ENCODE measurements at regions not wholly inside any gene's neighbourhood (a gene's known extent, or its start where the extent isn't known, plus 50 kb on each side); places are given as distances from the start of the nearest gene placed in this dataset.
"Not testable (repeated sequence)": the region's sequence is repeated elsewhere in the genome, so short reads cannot be mapped to it uniquely, and the experiment has no call there.

GRCh38 chr4:189792924-189793618, 147.6 kb upstream of the FRG1 start:
- in situ Hi-C loops (cut with MboI; ENCODE audit: low sequenced_read_pairs) = no loop called here
- H3K9me3 ChIP-seq = no peaks in the 10 kb centered on the region
- peak; percentile 42 to 75 for DNase-seq (ENCODE audit: low spot score in 2 of 2)
- H3K4me3 ChIP-seq = no peak overlapping the region
- no peaks in the 10 kb centered on the region for H3K4me1 ChIP-seq
- no peaks in the 10 kb centered on the region for H3K36me3 ChIP-seq (replicated peaks)
- no peaks in the 10 kb centered on the region for H3K27me3 ChIP-seq (ENCODE audit: low read depth)

DNA sequence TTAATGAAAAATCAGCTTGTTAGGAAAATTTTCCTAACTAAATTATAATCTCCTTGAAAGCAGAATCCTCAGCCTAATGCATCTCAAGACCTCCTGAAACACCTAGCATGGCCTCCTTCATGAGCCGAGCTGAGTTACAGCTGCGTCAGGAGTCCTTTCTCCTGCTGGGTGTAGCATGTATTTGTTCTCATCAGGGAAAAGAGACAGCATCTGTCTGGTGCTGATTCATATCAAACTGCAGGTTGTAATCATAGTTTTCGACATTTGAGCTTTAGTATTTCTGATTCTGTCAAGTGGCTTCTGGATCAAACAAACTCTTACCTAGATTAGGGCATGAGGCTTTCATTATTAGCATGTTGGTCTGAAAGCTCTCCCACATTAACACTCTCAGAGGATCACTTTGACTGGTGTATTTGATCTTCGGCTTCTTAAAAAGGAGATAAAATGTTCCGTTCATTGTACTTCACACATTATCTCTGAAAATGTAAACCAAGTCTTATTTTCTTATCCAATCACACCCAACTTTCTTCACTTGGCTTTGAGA, 140.1 kb upstream of the FRG1 start:
- peaks cover 4% of the 10 kb centered on the region; the same call in 1 of the 2 replicates for H3K9me3 ChIP-seq
- no peaks in the 10 kb centered on the region for H3K27me3 ChIP-seq (ENCODE audit: low read depth)
- no peak for DNase-seq (ENCODE audit: low spot score in 2 of 2)
- H3K36me3 ChIP-seq (replicated peaks) = no peaks in the 10 kb centered on the region
- no peak overlapping the region for H3K4me3 ChIP-seq
- no peaks in the 10 kb centered on the region for H3K4me1 ChIP-seq
- in situ Hi-C loops (cut with MboI; ENCODE audit: low sequenced_read_pairs) = no loop called here

- no peak for DNase-seq (ENCODE audit: low spot score in 2 of 2)
- Histone ChIP-seq H3K27me3 (ENCODE audit: low read depth) (no peaks in the 10 kb centered on the region), H3K4me1 (no peaks in the 10 kb centered on the region), H3K4me3 (no peak overlapping the region), H3K9me3 (peaks cover 4% of the 10 kb centered on the region; the same call in 1 of the 2 replicates), H3K36me3 (replicated peaks) (no peaks in the 10 kb centered on the region)
- in situ Hi-C loops (cut with MboI; ENCODE audit: low sequenced_read_pairs) = no loop called here
Observed at GRCh38 chr4:189802884-189803283, 137.8 kb upstream of the FRG1 start.

DNA sequence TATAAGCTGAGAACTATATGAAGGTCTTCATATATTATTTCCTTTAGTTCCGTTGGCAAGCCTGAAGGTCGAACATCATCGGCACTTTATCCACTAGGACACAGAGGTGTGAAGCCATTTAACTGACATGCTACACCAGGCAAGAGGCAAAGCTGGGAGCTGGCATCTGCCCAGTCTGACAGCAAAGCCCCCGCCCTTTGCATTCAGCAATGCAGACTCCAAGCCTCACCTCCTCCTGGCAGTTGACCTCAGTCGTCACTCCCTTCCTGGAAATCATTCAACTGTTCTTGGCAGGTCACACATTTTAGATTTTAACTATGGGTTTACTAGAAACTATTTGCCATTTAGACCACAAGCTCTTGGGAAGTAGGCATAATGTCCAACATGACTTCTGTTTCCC, 135.8 kb upstream of the FRG1 start:
- DNase-seq (ENCODE audit: low spot score in 2 of 2) = no peak
- in situ Hi-C loops (cut with MboI; ENCODE audit: low sequenced_read_pairs) = no loop called here
- Histone ChIP-seq H3K9me3 (peaks cover 6% of the 10 kb centered on the region; the same call in 1 of the 2 replicates), H3K4me3 (no peak overlapping the region), H3K36me3 (replicated peaks) (no peaks in the 10 kb centered on the region), H3K27me3 (ENCODE audit: low read depth) (no peaks in the 10 kb centered on the region), H3K4me1 (no peaks in the 10 kb centered on the region)

DNA sequence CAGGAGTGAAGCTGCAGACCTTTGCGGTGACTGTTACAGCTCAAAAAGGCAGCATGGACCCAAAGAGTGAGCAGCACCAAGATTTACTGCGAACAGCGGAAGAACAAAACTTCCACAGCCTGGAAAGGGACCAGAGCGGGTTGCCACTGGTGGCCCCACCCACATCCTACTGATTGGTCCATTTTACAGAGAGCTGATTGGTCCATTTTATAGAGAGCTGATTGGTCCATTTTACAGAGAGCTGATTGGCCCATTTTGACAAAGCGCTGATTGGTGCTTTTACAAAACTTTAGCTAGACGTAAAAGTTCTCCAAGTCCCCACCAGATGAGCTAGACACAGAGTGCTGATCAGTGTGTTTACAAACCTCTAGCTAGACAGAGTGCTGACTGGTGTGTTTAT, 134.2 kb upstream of the FRG1 start:
- Histone ChIP-seq H3K36me3 (replicated peaks) (no peaks in the 10 kb centered on the region), H3K27me3 (ENCODE audit: low read depth) (no peaks in the 10 kb centered on the region), H3K4me3 (no peak overlapping the region), H3K4me1 (no peaks in the 10 kb centered on the region), H3K9me3 (peaks cover 6% of the 10 kb centered on the region; the same call in 1 of the 2 replicates)
- DNase-seq (ENCODE audit: low spot score in 2 of 2) = no peak
- in situ Hi-C loops (cut with MboI; ENCODE audit: low sequenced_read_pairs) = no loop called here

GRCh38 chr4:189807031-189807430, 133.6 kb upstream of the FRG1 start:
- Histone ChIP-seq H3K4me1 (no peaks in the 10 kb centered on the region), H3K4me3 (no peak overlapping the region), H3K36me3 (replicated peaks) (no peaks in the 10 kb centered on the region), H3K9me3 (peaks cover 6% of the 10 kb centered on the region; the same call in 1 of the 2 replicates), H3K27me3 (ENCODE audit: low read depth) (no peaks in the 10 kb centered on the region)
- in situ Hi-C loops (cut with MboI; ENCODE audit: low sequenced_read_pairs) = no loop called here
- DNase-seq (ENCODE audit: low spot score in 2 of 2) = no peak

- Histone ChIP-seq H3K27me3 (ENCODE audit: low read depth) (no peaks in the 10 kb centered on the region), H3K36me3 (replicated peaks) (no peaks in the 10 kb centered on the region), H3K4me1 (no peaks in the 10 kb centered on the region), H3K4me3 (no peak overlapping the region), H3K9me3 (peaks cover 6% of the 10 kb centered on the region; the same call in 1 of the 2 replicates)
- in situ Hi-C loops (cut with MboI; ENCODE audit: low sequenced_read_pairs) = no loop called here
- no peak for DNase-seq (ENCODE audit: low spot score in 2 of 2)
Observed at GRCh38 chr4:189809241-189809735, 131.4 kb upstream of the FRG1 start.

DNA sequence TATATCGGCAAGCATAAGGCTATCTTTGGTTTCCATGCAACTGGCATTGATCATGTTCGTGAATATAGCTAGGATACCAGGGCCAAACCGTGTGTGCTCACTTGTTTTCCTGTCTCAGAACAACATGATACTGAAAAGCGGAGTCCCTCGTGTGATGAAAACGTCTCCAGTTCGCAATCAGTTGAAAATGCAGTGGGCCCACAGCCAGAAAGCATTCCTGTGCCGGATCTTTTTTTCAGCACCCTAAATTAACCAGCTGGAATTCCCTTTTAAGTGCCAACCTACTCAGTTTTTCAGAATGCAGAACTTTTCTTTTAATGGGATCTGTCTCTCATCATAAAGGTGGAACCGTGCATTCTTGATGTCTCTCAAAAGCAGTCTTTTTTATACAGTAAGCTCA, 130.8 kb upstream of the FRG1 start:
- H3K36me3 ChIP-seq (replicated peaks) = no peaks in the 10 kb centered on the region
- in situ Hi-C loops (cut with MboI; ENCODE audit: low sequenced_read_pairs) = no loop called here
- no peaks in the 10 kb centered on the region for H3K27me3 ChIP-seq (ENCODE audit: low read depth)
- H3K4me1 ChIP-seq = no peaks in the 10 kb centered on the region
- H3K9me3 ChIP-seq = peaks cover 5% of the 10 kb centered on the region; the same call in 1 of the 2 replicates
- H3K4me3 ChIP-seq = no peak overlapping the region
- no peak for DNase-seq (ENCODE audit: low spot score in 2 of 2)

DNA sequence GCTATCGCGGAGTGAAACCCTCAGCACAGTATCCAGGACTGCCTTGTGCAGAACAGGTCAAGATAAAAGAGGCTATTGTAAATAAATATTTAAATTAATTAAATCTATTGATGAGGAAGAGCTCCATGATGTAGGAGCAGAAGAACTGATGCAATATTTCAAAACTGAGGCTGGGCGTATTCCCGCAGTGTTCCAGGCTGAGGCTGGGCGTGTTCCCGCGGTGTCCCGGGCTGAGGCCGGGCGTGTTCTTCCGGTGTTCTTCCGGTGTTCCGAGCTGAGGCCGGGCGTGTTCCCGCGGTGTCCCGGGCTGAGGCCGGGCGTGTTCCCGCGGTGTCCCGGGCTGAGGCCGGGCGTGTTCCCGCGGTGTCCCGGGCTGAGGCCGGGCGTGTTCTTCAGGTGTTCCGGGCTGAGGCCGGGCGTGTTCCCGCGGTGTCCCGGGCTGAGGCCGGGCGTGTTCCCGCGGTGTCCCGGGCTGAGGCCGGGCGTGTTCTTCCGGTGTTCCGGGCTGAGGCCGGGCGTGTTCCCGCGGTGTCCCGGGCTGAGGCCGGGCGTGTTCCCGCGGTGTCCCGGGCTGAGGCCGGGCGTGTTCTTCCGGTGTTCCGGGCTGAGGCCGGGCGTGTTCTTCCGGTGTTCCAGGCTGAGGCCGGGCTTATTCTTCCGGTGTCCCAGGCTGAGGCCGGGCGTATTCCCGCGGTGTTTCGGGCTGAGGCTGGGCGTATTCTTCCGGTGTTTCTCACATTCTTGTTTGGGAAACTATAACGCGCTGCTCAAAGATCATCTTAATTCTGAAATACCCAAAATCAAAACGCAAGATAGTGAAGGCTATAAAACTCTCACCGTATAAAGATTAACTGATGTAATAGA, 130.1 kb upstream of the FRG1 start:
- H3K4me3 ChIP-seq; H3K9me3 ChIP-seq; H3K36me3 ChIP-seq (replicated peaks); H3K27me3 ChIP-seq (ENCODE audit: low read depth); H3K4me1 ChIP-seq; in situ Hi-C loops (cut with MboI; ENCODE audit: low sequenced_read_pairs); DNase-seq (ENCODE audit: low spot score in 2 of 2): not testable (repeated sequence)

- H3K36me3 ChIP-seq (replicated peaks) = no peaks in the 10 kb centered on the region
- no peak for DNase-seq (ENCODE audit: low spot score in 2 of 2)
- in situ Hi-C loops (cut with MboI; ENCODE audit: low sequenced_read_pairs) = no loop called here
- no peak overlapping the region for H3K4me3 ChIP-seq
- H3K9me3 ChIP-seq = no peaks in the 10 kb centered on the region
- H3K4me1 ChIP-seq = no peaks in the 10 kb centered on the region
- H3K27me3 ChIP-seq (ENCODE audit: low read depth) = no peaks in the 10 kb centered on the region
Observed at GRCh38 chr4:189815404-189816192, 125.1 kb upstream of the FRG1 start.

- no peaks in the 10 kb centered on the region for H3K36me3 ChIP-seq (replicated peaks)
- in situ Hi-C loops (cut with MboI; ENCODE audit: low sequenced_read_pairs) = no loop called here
- no peak for DNase-seq (ENCODE audit: low spot score in 2 of 2)
- no peak overlapping the region for H3K4me3 ChIP-seq
- H3K27me3 ChIP-seq (ENCODE audit: low read depth) = no peaks in the 10 kb centered on the region
- H3K4me1 ChIP-seq = no peaks in the 10 kb centered on the region
- H3K9me3 ChIP-seq = no peaks in the 10 kb centered on the region
Observed at GRCh38 chr4:189822326-189822725, 118.3 kb upstream of the FRG1 start.

DNA sequence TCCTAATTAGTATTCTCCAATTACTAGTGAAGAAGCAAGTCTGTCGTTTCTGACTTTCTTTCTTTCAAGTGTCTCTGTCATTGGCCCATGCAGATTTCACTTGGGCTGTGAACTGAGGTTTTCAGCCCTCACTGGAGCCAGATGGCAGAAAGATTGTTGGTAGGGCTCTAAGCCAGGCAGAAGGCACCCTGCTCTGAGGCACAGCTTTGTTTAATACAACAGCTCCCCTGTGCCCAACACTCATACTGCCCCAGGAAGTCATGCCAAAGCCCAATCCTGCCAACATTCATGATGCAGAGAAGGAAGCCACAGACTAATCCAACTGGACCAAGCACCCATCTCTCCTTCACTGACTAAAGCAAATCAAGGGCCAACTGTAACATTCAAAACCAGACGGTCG, 117.1 kb upstream of the FRG1 start:
- in situ Hi-C loops (cut with MboI; ENCODE audit: low sequenced_read_pairs) = no loop called here
- H3K4me3 ChIP-seq = no peak overlapping the region
- no peaks in the 10 kb centered on the region for H3K4me1 ChIP-seq
- no peaks in the 10 kb centered on the region for H3K27me3 ChIP-seq (ENCODE audit: low read depth)
- no peak for DNase-seq (ENCODE audit: low spot score in 2 of 2)
- no peaks in the 10 kb centered on the region for H3K36me3 ChIP-seq (replicated peaks)
- H3K9me3 ChIP-seq = no peaks in the 10 kb centered on the region

GRCh38 chr4:189825466-189825865, 115.2 kb upstream of the FRG1 start:
- Histone ChIP-seq H3K9me3 (no peaks in the 10 kb centered on the region), H3K36me3 (replicated peaks) (no peaks in the 10 kb centered on the region), H3K27me3 (ENCODE audit: low read depth) (no peaks in the 10 kb centered on the region), H3K4me3 (no peak overlapping the region), H3K4me1 (no peaks in the 10 kb centered on the region)
- no peak for DNase-seq (ENCODE audit: low spot score in 2 of 2)
- in situ Hi-C loops (cut with MboI; ENCODE audit: low sequenced_read_pairs) = no loop called here
